ENCODE measurements at regions not wholly inside any gene's neighbourhood (a gene's known extent, or its start where the extent isn't known, plus 50 kb on each side); places are given as distances from the start of the nearest gene placed in this dataset.

DNA sequence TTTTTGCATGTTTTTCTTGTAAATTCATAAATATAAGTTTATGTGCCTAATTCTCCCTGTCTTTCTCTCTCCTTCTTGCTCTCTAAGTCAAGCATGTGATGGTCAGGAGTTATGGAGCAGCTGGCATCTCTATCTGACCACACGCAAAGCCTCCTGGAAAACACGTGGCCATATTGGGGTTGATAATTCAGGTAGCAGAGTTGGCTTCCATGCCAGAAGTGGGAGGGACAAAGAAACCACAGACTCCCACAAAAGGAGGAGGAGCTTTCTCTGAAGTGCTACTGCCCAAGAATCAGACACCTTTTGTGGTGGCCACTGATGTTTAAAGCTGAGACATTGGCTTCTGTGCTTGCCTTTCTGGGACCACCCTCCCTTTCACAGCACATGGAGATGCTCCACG, 517.6 kb upstream of the TMEM132C start:
- Histone ChIP-seq H3K36me3 (no peaks in the 10 kb centered on the region), H3K9me3 (peaks cover 0 to 8% (median 3%) of the 10 kb centered on the region in 4 donors), H3K27ac (no peak overlapping the region), H3K27me3 (no peaks in the 10 kb centered on the region), H3K4me1 (no peaks in the 10 kb centered on the region), H3K4me3 (no peak overlapping the region)
- intact Hi-C loops (cut with DNase I; ENCODE audit: low total_unique reads) = no loop called here
- TF ChIP-seq POLR2AphosphoS5 (IDR thresholded peaks at IDR 0.05) = no peak
- TF ChIP-seq, protein P1, sequence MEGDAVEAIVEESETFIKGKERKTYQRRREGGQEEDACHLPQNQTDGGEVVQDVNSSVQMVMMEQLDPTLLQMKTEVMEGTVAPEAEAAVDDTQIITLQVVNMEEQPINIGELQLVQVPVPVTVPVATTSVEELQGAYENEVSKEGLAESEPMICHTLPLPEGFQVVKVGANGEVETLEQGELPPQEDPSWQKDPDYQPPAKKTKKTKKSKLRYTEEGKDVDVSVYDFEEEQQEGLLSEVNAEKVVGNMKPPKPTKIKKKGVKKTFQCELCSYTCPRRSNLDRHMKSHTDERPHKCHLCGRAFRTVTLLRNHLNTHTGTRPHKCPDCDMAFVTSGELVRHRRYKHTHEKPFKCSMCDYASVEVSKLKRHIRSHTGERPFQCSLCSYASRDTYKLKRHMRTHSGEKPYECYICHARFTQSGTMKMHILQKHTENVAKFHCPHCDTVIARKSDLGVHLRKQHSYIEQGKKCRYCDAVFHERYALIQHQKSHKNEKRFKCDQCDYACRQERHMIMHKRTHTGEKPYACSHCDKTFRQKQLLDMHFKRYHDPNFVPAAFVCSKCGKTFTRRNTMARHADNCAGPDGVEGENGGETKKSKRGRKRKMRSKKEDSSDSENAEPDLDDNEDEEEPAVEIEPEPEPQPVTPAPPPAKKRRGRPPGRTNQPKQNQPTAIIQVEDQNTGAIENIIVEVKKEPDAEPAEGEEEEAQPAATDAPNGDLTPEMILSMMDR (IDR thresholded peaks at IDR 0.05) = no peak
- TF ChIP-seq POLR2A (IDR thresholded peaks at IDR 0.05) = no peak
- TF ChIP-seq EP300 (IDR thresholded peaks at IDR 0.05) = no peak
- 66 to 80% (median 78%) methylated on average over 2 to 3 of the region's 3 CpGs for WGBS, 5 donors
- no peak for DNase-seq

DNA sequence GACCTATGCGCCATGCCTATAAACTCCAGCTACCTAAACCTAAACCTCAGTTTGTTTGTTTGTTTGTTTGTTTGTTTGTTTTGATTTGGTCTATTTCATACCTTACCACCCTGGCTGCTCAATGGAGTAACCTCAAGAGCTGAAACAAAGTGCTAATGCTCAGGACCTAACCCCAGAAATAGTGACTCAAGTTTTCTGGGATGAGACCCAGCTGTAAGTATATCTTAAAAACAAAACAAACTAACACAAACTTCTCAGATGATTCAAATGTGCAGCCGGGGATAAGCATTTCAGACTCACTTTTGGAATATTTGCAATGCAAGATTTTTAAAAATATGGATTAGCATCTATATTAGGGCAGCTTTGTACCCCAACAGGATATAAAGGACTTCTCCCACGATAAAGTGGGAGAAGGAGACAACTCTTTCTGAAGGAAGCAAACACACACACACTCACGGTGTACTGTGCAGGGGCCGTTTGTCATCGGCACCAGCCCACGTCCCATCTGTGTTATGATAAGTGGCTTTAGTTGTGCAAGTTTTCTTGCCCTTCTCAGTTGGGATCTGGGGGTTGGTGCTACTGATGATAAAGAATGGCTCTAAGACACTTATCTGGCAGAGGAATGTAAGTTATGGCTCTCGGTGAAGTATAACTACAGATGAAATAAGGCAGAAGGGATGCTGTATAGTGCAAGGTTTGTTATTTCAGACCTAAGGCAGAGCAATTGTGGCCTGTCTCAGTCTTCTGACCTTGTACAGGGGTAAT, 516.7 kb upstream of the TMEM132C start:
- intact Hi-C loops (cut with DNase I; ENCODE audit: low total_unique reads) = no loop called here
- H3K4me1 ChIP-seq = no peaks in the 10 kb centered on the region

DNA sequence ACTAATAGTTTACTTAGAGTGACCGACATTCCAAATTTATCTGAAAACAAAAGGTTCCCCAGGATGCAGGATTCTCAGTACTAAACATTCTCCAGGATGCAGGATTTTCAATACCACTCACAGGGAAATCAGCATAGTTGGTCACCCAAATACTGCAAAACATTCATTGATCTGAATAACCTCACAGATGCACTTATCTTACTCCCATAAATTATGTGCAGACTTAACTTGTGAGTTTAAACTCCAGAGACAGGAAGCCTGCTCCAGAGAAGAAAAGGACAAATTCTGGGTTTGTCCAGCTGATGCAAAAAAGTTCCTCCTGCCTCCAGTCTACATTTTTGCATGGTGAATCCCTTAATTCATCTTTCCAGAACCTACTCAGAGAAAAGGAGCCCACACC, 514.2 kb upstream of the TMEM132C start:
- intact Hi-C loops (cut with DNase I; ENCODE audit: low total_unique reads) = no loop called here
- no peak for TF ChIP-seq EP300 (IDR thresholded peaks at IDR 0.05)
- TF ChIP-seq POLR2AphosphoS5 (IDR thresholded peaks at IDR 0.05) = no peak
- TF ChIP-seq POLR2A (IDR thresholded peaks at IDR 0.05) = no peak
- TF ChIP-seq, protein P1 (IDR thresholded peaks at IDR 0.05) = no peak
- Histone ChIP-seq H3K9me3 (peaks cover 0 to 6% (median 2%) of the 10 kb centered on the region in 4 donors), H3K27ac (no peak overlapping the region), H3K4me3 (no peak overlapping the region), H3K4me1 (no peaks in the 10 kb centered on the region), H3K36me3 (no peaks in the 10 kb centered on the region), H3K27me3 (no peaks in the 10 kb centered on the region)
- no peak for DNase-seq
- 57 to 86% (median 66%) methylated on average over 1 of the region's 1 CpG for WGBS, 5 donors

More for the DNA sequence above, 516.7 kb upstream of the TMEM132C start:
- Histone ChIP-seq H3K27ac (no peak overlapping the region), H3K9me3 (no peaks in the 10 kb centered on the region), H3K27me3 (no peaks in the 10 kb centered on the region), H3K36me3 (no peaks in the 10 kb centered on the region), H3K4me3 (no peak overlapping the region)
- 62 to 69% (median 67%) methylated on average over 8 of the region's 8 CpGs for WGBS, 5 donors
- no peak for DNase-seq
- TF ChIP-seq EP300 (IDR thresholded peaks at IDR 0.05) = no peak
- no peak for TF ChIP-seq POLR2AphosphoS5 (IDR thresholded peaks at IDR 0.05)
- no peak for TF ChIP-seq POLR2A (IDR thresholded peaks at IDR 0.05)

DNA sequence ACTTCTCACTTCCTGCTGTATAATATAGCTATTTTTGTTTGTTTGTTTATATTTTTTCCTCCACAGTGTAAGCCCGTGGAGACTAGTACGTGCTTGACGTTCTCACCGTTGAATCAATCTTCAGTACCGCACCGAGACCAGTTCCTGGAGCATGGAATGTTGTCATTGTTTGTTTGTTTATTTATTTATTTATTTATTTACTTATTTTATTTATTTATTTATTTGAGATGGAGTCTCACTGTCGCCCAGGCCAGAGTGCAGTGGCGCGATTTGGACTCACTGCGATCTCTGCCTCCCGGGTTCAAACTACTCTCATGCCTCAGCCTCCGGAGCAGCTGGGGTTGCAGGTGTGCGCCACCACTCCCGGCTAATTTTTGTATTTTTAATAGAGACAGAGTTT, 506.6 kb upstream of the TMEM132C start:
- H3K4me1 ChIP-seq = no peaks in the 10 kb centered on the region
- TF ChIP-seq, protein P1 (IDR thresholded peaks at IDR 0.05) = no peak
- no peak for TF ChIP-seq POLR2AphosphoS5 (IDR thresholded peaks at IDR 0.05)
- no peaks in the 10 kb centered on the region for H3K27me3 ChIP-seq
- DNase-seq = no peak
- peaks cover 0 to 25% (median 12%) of the 10 kb centered on the region in 4 donors for H3K9me3 ChIP-seq
- H3K36me3 ChIP-seq = no peaks in the 10 kb centered on the region
- H3K27ac ChIP-seq = no peak overlapping the region
- 93 to 96% (median 95%) methylated on average over 14 of the region's 14 CpGs for WGBS, 5 donors
- intact Hi-C loops (cut with DNase I; ENCODE audit: low total_unique reads) = no loop called here
- no peak overlapping the region for H3K4me3 ChIP-seq

DNA sequence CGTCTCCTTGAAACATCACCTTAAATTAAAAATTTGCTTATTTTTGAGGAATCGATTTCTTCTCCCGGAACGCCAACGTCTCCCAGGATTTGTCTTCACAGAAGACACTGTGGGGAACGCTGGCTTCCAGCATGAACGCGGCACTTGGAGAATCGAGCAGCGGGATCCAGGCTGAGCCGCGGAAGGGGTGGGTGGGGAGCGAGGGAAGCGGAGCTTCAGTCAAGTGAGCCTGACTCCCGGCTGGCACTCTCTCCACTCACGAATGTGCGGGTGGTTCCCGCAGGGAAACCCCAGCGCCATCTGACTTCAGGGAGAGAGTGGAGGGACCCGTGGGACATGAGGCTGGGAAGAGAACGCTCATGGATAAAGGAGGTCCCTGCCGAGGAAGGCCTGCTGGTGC, 506.0 kb upstream of the TMEM132C start:
- no peak overlapping the region for H3K27ac ChIP-seq
- no peaks in the 10 kb centered on the region for H3K27me3 ChIP-seq
- peaks cover 0 to 25% (median 12%) of the 10 kb centered on the region in 4 donors for H3K9me3 ChIP-seq
- TF ChIP-seq EP300 (IDR thresholded peaks at IDR 0.05) (no peak), POLR2A (IDR thresholded peaks at IDR 0.05) (no peak), POLR2AphosphoS5 (IDR thresholded peaks at IDR 0.05) (no peak)
- TF ChIP-seq, protein P1 (IDR thresholded peaks at IDR 0.05) = no peak
- H3K4me3 ChIP-seq = no peak overlapping the region
- DNase-seq = no peak
- intact Hi-C loops (cut with DNase I; ENCODE audit: low total_unique reads) = no loop called here
- WGBS, 5 donors = 90 to 92% (median 92%) methylated on average over 21 to 22 of the region's 22 CpGs
- H3K36me3 ChIP-seq = no peaks in the 10 kb centered on the region
- H3K4me1 ChIP-seq = no peaks in the 10 kb centered on the region

All from stomach (tissue), 8 donors.